Transverse colon (tissue), 4 donors: ENCODE measurements at regions not wholly inside any gene's neighbourhood (a gene's known extent, or its start where the extent isn't known, plus 50 kb on each side); places are given as distances from the start of the nearest gene placed in this dataset.
"Not testable (repeated sequence)": the region's sequence is repeated elsewhere in the genome, so short reads cannot be mapped to it uniquely, and the experiment has no call there.

Experiments
- CTCF ChIP-seq, 5 experiments: fragments of 200-600 bp in 3 of 5; fragments of 450-650 bp in 2 of 5; sonication (generic) in 3 of 5; IDR thresholded peaks; 1 replicate in 2 of 5; 2 replicates in 3 of 5; pipeline ENCODE4 v1.5.1; 2016 to 2017; ENCODE audit warnings: antibody characterized with exemption in 5 of 5, inconsistent platforms in 3 of 5, mild to moderate bottlenecking in 2 of 5, moderate library complexity in 1 of 5
- EP300 ChIP-seq: sonication (generic); formaldehyde crosslinking; IDR thresholded peaks from one replicate; pipeline ENCODE4 v1.6.1; 2017; ENCODE audit warnings: antibody characterized with exemption, low read depth
- POLR2A ChIP-seq: fragments of 450-650 bp; IDR thresholded peaks from one replicate; pipeline ENCODE4 v1.6.1; 2016; ENCODE audit warnings: antibody characterized with exemption, mild to moderate bottlenecking, moderate library complexity
- POLR2AphosphoS5 ChIP-seq, 3 donors: sonication (generic); formaldehyde crosslinking; IDR thresholded peaks; one replicate each; pipeline ENCODE4 v1.6.1; 2016; ENCODE audit warnings: antibody characterized with exemption in 3 of 3

- not testable (repeated sequence) for TF ChIP-seq CTCF (IDR thresholded peaks at IDR 0.05); EP300; POLR2AphosphoS5 (IDR thresholded peaks at IDR 0.05); POLR2A
Measured at GRCh38 chr11:71707083-71707482, 124.4 kb upstream of the KRTAP5-11 start.
